Mucosa of descending colon (tissue), 3 donors: ENCODE measurements at regions not wholly inside any gene's neighbourhood (a gene's known extent, or its start where the extent isn't known, plus 50 kb on each side); places are given as distances from the start of the nearest gene placed in this dataset.

Experiments
- ATAC-seq: fragments of 200-7000 bp; cut with Tn5 transposase; one replicate; pipeline ENCODE4 v1.9.1; 2020; ENCODE audit warnings: mild to moderate bottlenecking, moderate library complexity
- DNase-seq, 3 donors: peaks; one replicate each; pipeline ENCODE4 v3.0.0-alpha.2; 2020
- H3K36me3 ChIP-seq: fragments of 200-600 bp; one replicate; pipeline ENCODE4 v1.8.0; 2021; ENCODE audit warnings: low read depth, mild to moderate bottlenecking
- H3K4me1 ChIP-seq: fragments of 200-600 bp; one replicate; pipeline ENCODE4 v1.8.0; 2021; ENCODE audit warnings: low read depth, mild to moderate bottlenecking
- H3K4me3 ChIP-seq: fragments of 200-600 bp; one replicate; pipeline ENCODE4 v1.8.0; 2021; ENCODE audit warnings: mild to moderate bottlenecking
- H3K9me3 ChIP-seq: fragments of 200-600 bp; one replicate; pipeline ENCODE4 v1.8.0; 2021; ENCODE audit warnings: mild to moderate bottlenecking
- intact Hi-C, 2 donors: fragments of 100-400 bp; cut with DNase I in 1 of 2; cut with micrococcal nuclease in 1 of 2; formaldehyde crosslinking; loops; one replicate each; pipeline versions ENCODE4 v1.11.0 to v1.11.1; 2022; cut with DNase I, micrococcal nuclease
- TF ChIP-seq, protein P1 (sequence below): fragments of 200-600 bp; IDR thresholded peaks from one replicate; pipeline ENCODE4 v1.8.0; 2022; ENCODE audit warnings: antibody characterized with exemption, mild to moderate bottlenecking
- donor health status: DM: no; HTN: no; CAD: no; lungs with moderate emphysema.
- donor health status: DM: no; HTN: no; CAD: no.
- donor health status: DM: no; HTN: yes; CAD: no.

DNA sequence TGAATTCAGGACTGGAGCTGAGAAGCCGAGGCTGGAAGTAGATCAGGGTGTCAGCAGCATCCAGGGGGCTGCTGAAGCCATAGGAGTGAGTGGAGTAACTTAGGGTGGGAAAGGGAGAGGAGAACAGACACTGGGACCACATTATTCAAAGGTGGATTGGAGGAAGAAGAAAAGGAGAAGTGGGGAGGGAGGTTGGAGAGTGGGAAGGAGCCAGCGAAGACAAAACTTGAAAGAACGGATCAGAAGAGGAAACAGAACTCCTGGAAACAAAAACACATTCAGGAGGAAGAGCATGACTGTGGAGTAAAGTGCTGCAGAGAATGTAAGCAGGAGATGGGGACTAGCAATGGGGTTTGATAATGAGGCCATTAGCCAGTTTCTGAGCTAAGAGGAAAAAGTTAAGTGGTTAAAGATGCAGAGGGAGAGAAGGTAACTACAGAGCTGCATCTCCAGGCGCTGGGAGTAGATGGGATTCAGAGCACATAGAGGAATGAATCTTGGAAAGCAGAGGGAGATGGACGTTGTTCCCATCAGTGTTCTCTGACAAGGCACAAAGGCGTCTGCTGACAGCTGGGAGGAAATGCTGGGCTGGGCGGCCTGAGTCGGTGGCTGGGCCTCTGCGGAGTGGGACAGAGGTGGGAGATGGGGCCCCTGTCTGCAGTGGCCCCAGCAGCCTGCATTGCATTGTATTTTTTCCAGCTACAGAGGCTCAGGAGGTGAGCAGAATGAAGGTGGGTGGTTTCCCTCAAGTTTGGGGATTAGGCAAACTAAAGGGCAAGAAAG, 63.1 kb upstream of the LEP start:
- ATAC-seq = no peak
- Histone ChIP-seq H3K36me3 (no peaks in the 10 kb centered on the region), H3K4me1 (no peaks in the 10 kb centered on the region), H3K4me3 (no peak overlapping the region), H3K9me3 (no peaks in the 10 kb centered on the region)
- TF ChIP-seq, protein P1, sequence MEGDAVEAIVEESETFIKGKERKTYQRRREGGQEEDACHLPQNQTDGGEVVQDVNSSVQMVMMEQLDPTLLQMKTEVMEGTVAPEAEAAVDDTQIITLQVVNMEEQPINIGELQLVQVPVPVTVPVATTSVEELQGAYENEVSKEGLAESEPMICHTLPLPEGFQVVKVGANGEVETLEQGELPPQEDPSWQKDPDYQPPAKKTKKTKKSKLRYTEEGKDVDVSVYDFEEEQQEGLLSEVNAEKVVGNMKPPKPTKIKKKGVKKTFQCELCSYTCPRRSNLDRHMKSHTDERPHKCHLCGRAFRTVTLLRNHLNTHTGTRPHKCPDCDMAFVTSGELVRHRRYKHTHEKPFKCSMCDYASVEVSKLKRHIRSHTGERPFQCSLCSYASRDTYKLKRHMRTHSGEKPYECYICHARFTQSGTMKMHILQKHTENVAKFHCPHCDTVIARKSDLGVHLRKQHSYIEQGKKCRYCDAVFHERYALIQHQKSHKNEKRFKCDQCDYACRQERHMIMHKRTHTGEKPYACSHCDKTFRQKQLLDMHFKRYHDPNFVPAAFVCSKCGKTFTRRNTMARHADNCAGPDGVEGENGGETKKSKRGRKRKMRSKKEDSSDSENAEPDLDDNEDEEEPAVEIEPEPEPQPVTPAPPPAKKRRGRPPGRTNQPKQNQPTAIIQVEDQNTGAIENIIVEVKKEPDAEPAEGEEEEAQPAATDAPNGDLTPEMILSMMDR = no peak
- intact Hi-C loops = no loop called here
- DNase-seq = no peak

DNA sequence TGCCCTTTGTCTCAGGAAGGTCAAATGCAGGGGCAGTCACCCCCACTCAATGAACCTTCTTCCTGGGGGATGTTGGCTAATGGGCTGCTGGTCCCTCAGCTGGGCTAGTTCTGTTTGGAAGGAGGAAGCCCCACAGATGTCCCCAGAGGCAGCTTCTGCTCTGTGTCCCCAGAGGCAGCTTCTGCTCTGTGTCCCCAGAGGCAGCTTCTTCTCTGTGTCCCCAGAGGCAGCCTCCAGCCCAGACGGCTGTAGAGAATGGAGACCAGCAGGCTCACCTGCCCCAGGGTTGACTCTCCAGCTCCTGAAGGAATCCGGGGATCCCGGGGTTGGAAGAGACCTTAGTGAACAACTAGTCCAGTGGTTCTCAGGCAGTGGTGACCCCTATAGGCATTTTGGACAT, 62.5 kb upstream of the LEP start:
- H3K9me3 ChIP-seq = no peaks in the 10 kb centered on the region
- intact Hi-C loops = no loop called here
- H3K36me3 ChIP-seq = no peaks in the 10 kb centered on the region
- ATAC-seq (no peak), DNase-seq (no peak)
- H3K4me3 ChIP-seq = no peak overlapping the region
- H3K4me1 ChIP-seq = no peaks in the 10 kb centered on the region
- TF ChIP-seq, protein P1 = no peak

DNA sequence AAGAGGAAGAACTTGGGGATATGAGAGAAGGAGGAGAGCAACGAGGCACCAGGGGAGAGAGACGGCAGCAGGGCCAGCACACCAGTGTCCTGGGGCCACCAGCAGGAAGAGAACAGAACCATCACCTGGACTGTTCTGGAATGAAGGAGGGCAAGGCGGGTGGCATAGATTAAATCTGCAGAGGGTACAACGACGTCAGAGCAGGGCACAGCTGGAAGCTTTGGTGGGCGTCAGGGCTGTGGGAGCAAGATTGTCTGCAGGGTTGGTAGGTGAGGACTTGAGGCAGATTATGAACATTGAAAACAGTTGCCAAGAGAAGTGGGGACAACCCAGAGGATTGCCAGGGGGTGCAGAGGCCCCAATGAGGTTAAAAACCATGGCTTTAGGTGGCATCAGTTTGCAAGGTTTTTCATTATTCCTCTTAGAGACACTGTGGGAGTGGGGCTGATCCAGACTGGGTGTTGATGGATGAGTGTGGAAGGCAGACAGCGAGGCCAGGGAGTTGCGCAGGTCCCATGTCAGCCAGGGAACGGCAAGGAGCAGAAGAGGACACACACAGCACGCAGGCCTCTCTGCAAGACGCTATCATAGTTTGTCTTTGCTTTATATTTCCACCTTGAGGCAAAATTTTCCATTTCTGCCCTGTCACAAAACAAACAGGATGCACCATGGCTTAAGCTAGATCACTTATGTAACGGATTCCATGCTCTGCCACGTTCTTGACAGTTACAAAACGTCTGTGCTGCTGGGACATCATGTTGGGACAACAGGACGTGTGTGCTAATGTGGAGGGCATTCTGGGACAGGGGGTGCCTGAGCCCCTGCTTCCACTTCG, 52.5 kb upstream of the LEP start:
- ATAC-seq (no peak), DNase-seq (no peak)
- intact Hi-C loops = no loop called here
- H3K36me3 ChIP-seq = no peaks in the 10 kb centered on the region
- no peak overlapping the region for H3K4me3 ChIP-seq
- H3K9me3 ChIP-seq = no peaks in the 10 kb centered on the region
- TF ChIP-seq, protein P1 = no peak
- no peaks in the 10 kb centered on the region for H3K4me1 ChIP-seq

DNA sequence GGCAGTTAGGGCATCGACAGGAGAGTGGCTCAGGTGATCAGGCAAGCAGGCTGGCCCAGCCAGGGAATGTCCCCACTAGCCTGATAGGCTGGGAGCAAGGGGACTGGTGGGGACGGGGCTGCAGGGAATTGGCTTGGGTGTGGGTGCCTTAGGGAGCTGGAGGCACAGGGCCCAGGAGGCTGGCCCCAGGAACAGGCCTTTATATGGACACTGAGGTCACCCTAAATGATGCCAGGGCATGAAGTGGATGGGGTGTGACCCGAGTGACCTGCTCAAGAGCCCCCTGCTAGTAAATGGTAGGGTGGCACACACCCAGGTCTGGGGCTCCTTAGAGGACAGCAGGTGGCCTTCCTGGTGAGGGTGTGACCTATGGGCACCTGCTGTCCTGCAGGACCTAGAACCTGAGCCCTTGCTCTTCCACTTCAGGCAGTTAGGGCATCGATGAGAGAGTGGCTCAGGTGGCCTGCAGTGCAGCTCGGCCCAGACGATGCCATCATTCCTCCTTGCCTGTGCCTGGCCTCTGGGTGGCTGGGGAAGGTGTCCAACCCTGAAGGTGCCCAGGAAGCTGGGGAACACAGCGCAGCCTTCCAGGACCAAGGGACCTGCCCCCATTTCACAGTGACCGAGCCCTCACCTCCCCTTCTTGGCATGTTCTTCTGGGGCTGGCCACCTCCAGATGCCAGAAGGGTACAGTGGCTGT, 51.7 kb upstream of the LEP start:
- H3K4me1 ChIP-seq = no peaks in the 10 kb centered on the region
- DNase-seq (no peak), ATAC-seq (no peak)
- TF ChIP-seq, protein P1 = no peak
- H3K9me3 ChIP-seq = peaks cover 2% of the 10 kb centered on the region
- H3K36me3 ChIP-seq = no peaks in the 10 kb centered on the region
- intact Hi-C loops = no loop called here
- no peak overlapping the region for H3K4me3 ChIP-seq

DNA sequence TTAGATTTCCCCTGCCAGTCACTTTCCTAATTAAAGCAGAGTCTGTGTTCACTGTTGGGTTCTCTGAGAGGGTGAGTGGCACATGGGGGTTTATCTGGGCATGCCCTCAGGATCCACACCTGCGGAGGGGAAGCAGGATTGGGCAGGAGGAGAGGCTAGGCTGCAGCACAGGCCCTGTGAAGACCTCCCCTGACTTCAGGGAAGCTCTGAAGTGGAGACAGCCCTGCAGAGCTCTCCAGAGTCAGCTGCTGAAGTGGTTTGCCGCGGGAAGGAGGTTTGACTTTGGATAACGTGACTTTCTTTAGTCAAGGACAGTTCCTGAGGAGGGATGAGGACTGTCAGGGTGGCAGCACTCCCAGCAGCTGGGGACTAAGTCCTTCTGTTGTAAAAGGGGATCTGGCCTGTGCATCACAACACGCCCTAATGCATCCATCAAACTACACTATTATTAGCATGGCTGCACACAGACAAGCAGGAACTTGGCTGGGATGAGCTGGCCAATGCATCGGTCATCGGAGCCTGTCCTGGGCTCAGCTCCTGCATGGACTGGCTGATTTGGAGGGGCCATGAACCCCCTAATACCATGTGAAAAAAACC, 50.9 kb upstream of the LEP start:
- TF ChIP-seq, protein P1 = no peak
- Histone ChIP-seq H3K9me3 (peaks cover 10% of the 10 kb centered on the region), H3K4me1 (no peaks in the 10 kb centered on the region), H3K36me3 (no peaks in the 10 kb centered on the region), H3K4me3 (no peak overlapping the region)
- DNase-seq (no peak), ATAC-seq (no peak)
- intact Hi-C loops = no loop called here
